ENCODE measurements at regions not wholly inside any gene's neighbourhood (a gene's known extent, or its start where the extent isn't known, plus 50 kb on each side); places are given as distances from the start of the nearest gene placed in this dataset.

- DNase-seq (ENCODE audit: low spot score), result no peak
Observed at GRCh38 chr2:217477583-217477982, 525.2 kb downstream of the TNS1 start.

- no peak for DNase-seq (ENCODE audit: low spot score)
Observed at GRCh38 chr2:217475791-217476190, 527.0 kb downstream of the TNS1 start.

GRCh38 chr2:217475101-217475500, 527.7 kb downstream of the TNS1 start:
- DNase-seq (ENCODE audit: low spot score), result no peak

GRCh38 chr2:217471319-217471718, 531.5 kb downstream of the TNS1 start:
- DNase-seq (ENCODE audit: low spot score), result no peak

GRCh38 chr2:217469203-217469810, 533.5 kb downstream of the TNS1 start:
- DNase-seq (ENCODE audit: low spot score), result no peak

GRCh38 chr2:217468042-217468830, 534.6 kb downstream of the TNS1 start:
- DNase-seq (ENCODE audit: low spot score), result no peak

GRCh38 chr2:217467331-217467730, 535.5 kb downstream of the TNS1 start:
- no peak for DNase-seq (ENCODE audit: low spot score)

GRCh38 chr2:217466805-217467204, 536.0 kb downstream of the TNS1 start:
- DNase-seq (ENCODE audit: low spot score), result no peak

GRCh38 chr2:217466104-217466503, 536.7 kb downstream of the TNS1 start:
- DNase-seq (ENCODE audit: low spot score), result no peak

GRCh38 chr2:217465100-217465499, 537.7 kb downstream of the TNS1 start:
- no peak for DNase-seq (ENCODE audit: low spot score)

- no peak for DNase-seq (ENCODE audit: low spot score)
Observed at GRCh38 chr2:217463402-217464075, 539.3 kb downstream of the TNS1 start.

- DNase-seq (ENCODE audit: low spot score), result no peak
Observed at GRCh38 chr2:217462121-217462520, 540.7 kb downstream of the TNS1 start.

- no peak for DNase-seq (ENCODE audit: low spot score)
Observed at GRCh38 chr2:217461674-217462073, 541.1 kb downstream of the TNS1 start.

- DNase-seq (ENCODE audit: low spot score), result no peak
Observed at GRCh38 chr2:217459680-217460405, 543.0 kb downstream of the TNS1 start.

- DNase-seq (ENCODE audit: low spot score), result no peak
Observed at GRCh38 chr2:217459016-217459415, 543.8 kb downstream of the TNS1 start.

GRCh38 chr2:217456016-217456415, 546.8 kb downstream of the TNS1 start:
- DNase-seq (ENCODE audit: low spot score), result no peak

GRCh38 chr2:217452928-217453327, 549.9 kb downstream of the TNS1 start:
- DNase-seq (ENCODE audit: low spot score), result no peak

- DNase-seq (ENCODE audit: low spot score), result no peak
Observed at GRCh38 chr2:217451666-217452065, 551.1 kb downstream of the TNS1 start.

GRCh38 chr2:217449444-217449843, 553.4 kb downstream of the TNS1 start:
- DNase-seq (ENCODE audit: low spot score), result no peak

GRCh38 chr2:217448860-217449259, 553.9 kb downstream of the TNS1 start:
- DNase-seq (ENCODE audit: low spot score), result no peak

GRCh38 chr2:217445723-217446122, 557.1 kb downstream of the TNS1 start:
- DNase-seq (ENCODE audit: low spot score), result no peak

- no peak for DNase-seq (ENCODE audit: low spot score)
Observed at GRCh38 chr2:217444932-217445331, 557.9 kb downstream of the TNS1 start.

GRCh38 chr2:217444509-217444908, 558.3 kb downstream of the TNS1 start:
- no peak for DNase-seq (ENCODE audit: low spot score)

Measured in hematopoietic multipotent progenitor cell treated with erythropoietin and hydrocortisone succinate and interleukin-3 and kit ligand, for 17 days (in vitro differentiated cells).